Esophagus muscularis mucosa (tissue), 4 donors: ENCODE measurements at regions not wholly inside any gene's neighbourhood (a gene's known extent, or its start where the extent isn't known, plus 50 kb on each side); places are given as distances from the start of the nearest gene placed in this dataset.

Experiments used
- DNase-seq: peaks from one replicate; pipeline ENCODE4 v3.0.0-alpha.2; 2017; ENCODE audit errors: extremely low spot score
- H3K27ac ChIP-seq, 4 donors: fragments of 200-600 bp; sonication (generic); replicated peaks in 1 of 4; 1 replicate in 3 of 4; 2 replicates in 1 of 4; pipeline ENCODE4 v1.5.1; 2016 to 2019; ENCODE audit warnings: mild to moderate bottlenecking in 1 of 4
- H3K27me3 ChIP-seq, 4 donors: fragments of 200-600 bp; sonication (generic); one replicate each; pipeline versions ENCODE4 v1.5.1 to v1.6.0; 2016 to 2019
- H3K36me3 ChIP-seq, 4 donors: fragments of 200-600 bp; sonication (generic); one replicate each; pipeline ENCODE4 v1.5.1; 2016 to 2019
- H3K4me1 ChIP-seq, 4 donors: fragments of 200-600 bp; sonication (generic); one replicate each; pipeline ENCODE4 v1.5.1; 2016 to 2019
- H3K4me3 ChIP-seq, 4 donors: fragments of 200-600 bp; sonication (generic); 1 replicate in 2 of 4; 2 replicates in 2 of 4; pipeline ENCODE4 v1.5.1; 2016 to 2019; ENCODE audit warnings: mild to moderate bottlenecking in 4 of 4, moderate library complexity in 1 of 4
- H3K9me3 ChIP-seq, 4 donors: fragments of 200-600 bp; sonication (generic); 1 replicate in 3 of 4; 2 replicates in 1 of 4; pipeline ENCODE4 v1.5.1; 2016 to 2019
- CTCF ChIP-seq, 3 experiments: fragments of 200-600 bp in 2 of 3; fragments of 450-650 bp in 1 of 3; sonication (generic) in 2 of 3; IDR thresholded peaks; one replicate each; pipeline ENCODE4 v1.5.1; 2017 to 2019; ENCODE audit warnings: antibody characterized with exemption in 3 of 3, mild to moderate bottlenecking in 2 of 3, moderate library complexity in 1 of 3
- EP300 ChIP-seq: sonication (generic); formaldehyde crosslinking; IDR thresholded peaks from one replicate; pipeline ENCODE4 v1.6.1; 2017; ENCODE audit warnings: antibody characterized with exemption
- POLR2A ChIP-seq: fragments of 450-650 bp; IDR thresholded peaks from one replicate; pipeline ENCODE4 v1.6.1; 2017; ENCODE audit warnings: antibody characterized with exemption, moderate library complexity, mild to moderate bottlenecking, low read depth
- POLR2AphosphoS5 ChIP-seq, 2 donors: sonication (generic); formaldehyde crosslinking; IDR thresholded peaks; one replicate each; pipeline ENCODE4 v1.6.1; 2017; ENCODE audit warnings: antibody characterized with exemption in 2 of 2
- WGBS: methylation state at CpG from one replicate; pipeline ENCODE4 v1.1.5; 2018; 5-methylcytosine and 5-hydroxymethylcytosine counted together
- intact Hi-C: fragments of 100-400 bp; cut with DNase I; formaldehyde crosslinking; loops from one replicate; pipeline ENCODE4 v1.15.1; 2023

- no peak for DNase-seq
These were observed 118.5 kb upstream of the VCX2 start for GRCh38 chrX:8289523-8289922.

DNA sequence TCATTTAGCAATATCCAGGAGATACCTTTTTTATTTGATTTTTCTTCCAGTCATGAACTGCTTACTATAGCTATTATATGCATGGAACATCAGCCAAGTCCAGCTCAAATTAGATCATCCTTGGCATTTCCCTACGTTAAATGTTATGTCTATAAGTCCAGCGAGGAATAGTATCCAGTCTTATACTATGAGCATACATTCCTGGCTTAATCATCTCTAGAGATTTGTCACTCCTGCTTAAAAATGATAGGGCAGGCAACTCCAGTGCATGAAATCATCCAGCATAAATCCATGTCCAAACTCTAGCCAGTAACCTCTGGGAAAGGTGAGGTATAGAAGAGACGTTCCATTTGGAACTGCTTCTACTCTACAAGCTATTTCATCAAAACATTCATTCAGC, 126.7 kb upstream of the VCX2 start:
- intact Hi-C loops, result no loop called here
- Histone ChIP-seq H3K4me3 (no peak overlapping the region), H3K9me3 (no peaks in the 10 kb centered on the region), H3K27me3 (no peaks in the 10 kb centered on the region), H3K27ac (no peak overlapping the region), H3K36me3 (no peaks in the 10 kb centered on the region), H3K4me1 (no peaks in the 10 kb centered on the region)
- 52% methylated on average over 3 of the region's 3 CpGs for WGBS
- TF ChIP-seq POLR2A, result no peak
- TF ChIP-seq CTCF (IDR thresholded peaks at IDR 0.05), result no peak
- TF ChIP-seq POLR2AphosphoS5 (IDR thresholded peaks at IDR 0.05), result no peak
- TF ChIP-seq EP300, result no peak
- DNase-seq, result no peak

More at GRCh38 chrX:8289523-8289922, 118.5 kb upstream of the VCX2 start:
- Histone ChIP-seq H3K27me3 (no peaks in the 10 kb centered on the region), H3K4me1 (no peaks in the 10 kb centered on the region), H3K27ac (no peak overlapping the region), H3K36me3 (no peaks in the 10 kb centered on the region), H3K9me3 (no peaks in the 10 kb centered on the region), H3K4me3 (no peak overlapping the region)
- no peak for TF ChIP-seq EP300
- no peak for TF ChIP-seq POLR2AphosphoS5 (IDR thresholded peaks at IDR 0.05)
- no peak for TF ChIP-seq CTCF (IDR thresholded peaks at IDR 0.05)
- TF ChIP-seq POLR2A, result no peak
- 88% methylated on average over 1 of the region's 1 CpG for WGBS
- intact Hi-C loops, result no loop called here

DNA sequence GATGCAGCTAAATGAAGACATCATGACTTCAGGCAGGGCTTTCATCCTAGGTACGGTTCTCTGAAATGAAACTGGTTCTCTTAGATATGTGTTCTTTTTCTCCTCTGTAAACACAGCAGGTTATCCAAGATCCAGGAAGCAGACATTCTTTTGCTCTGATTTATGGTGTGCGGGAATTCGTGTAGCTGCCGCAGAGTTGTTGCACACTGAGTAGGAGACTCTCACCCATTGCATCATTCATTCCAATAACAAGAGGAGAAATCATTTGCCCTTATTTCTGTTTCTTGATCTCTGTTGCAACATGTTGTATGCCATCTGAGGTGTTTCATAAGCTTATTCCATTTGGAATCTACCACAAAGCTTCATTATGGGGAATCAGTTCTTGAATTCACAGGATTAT, 133.6 kb upstream of the VCX2 start:
- intact Hi-C loops, result no loop called here

GRCh38 chrX:8305350-8305749, 134.3 kb upstream of the VCX2 start:
- no peaks in the 10 kb centered on the region for H3K4me1 ChIP-seq
- H3K36me3 ChIP-seq, result no peaks in the 10 kb centered on the region
- no peak overlapping the region for H3K27ac ChIP-seq
- intact Hi-C loops, result no loop called here
- DNase-seq, result no peak
- no peaks in the 10 kb centered on the region for H3K27me3 ChIP-seq
- H3K4me3 ChIP-seq, result no peak overlapping the region
- WGBS, result 84% methylated on average over 9 of the region's 9 CpGs
- TF ChIP-seq CTCF (IDR thresholded peaks at IDR 0.05) (no peak), POLR2A (no peak), EP300 (no peak), POLR2AphosphoS5 (IDR thresholded peaks at IDR 0.05) (no peak)
- H3K9me3 ChIP-seq, result no peaks in the 10 kb centered on the region

More for the DNA sequence above, 133.6 kb upstream of the VCX2 start:
- Histone ChIP-seq H3K27ac (no peak overlapping the region), H3K4me1 (no peaks in the 10 kb centered on the region), H3K36me3 (no peaks in the 10 kb centered on the region), H3K27me3 (no peaks in the 10 kb centered on the region), H3K9me3 (no peaks in the 10 kb centered on the region), H3K4me3 (no peak overlapping the region)
- WGBS, result 85% methylated on average over 4 of the region's 4 CpGs
- TF ChIP-seq EP300 (no peak), POLR2AphosphoS5 (IDR thresholded peaks at IDR 0.05) (no peak), CTCF (IDR thresholded peaks at IDR 0.05) (no peak), POLR2A (no peak)
- no peak for DNase-seq

- no peak for TF ChIP-seq POLR2AphosphoS5 (IDR thresholded peaks at IDR 0.05)
- no peak for TF ChIP-seq POLR2A
- Histone ChIP-seq H3K27ac (no peak overlapping the region), H3K36me3 (no peaks in the 10 kb centered on the region), H3K9me3 (no peaks in the 10 kb centered on the region), H3K27me3 (no peaks in the 10 kb centered on the region), H3K4me1 (no peaks in the 10 kb centered on the region), H3K4me3 (no peak overlapping the region)
- DNase-seq, result no peak
- 78% methylated on average over 2 of the region's 4 CpGs for WGBS
- intact Hi-C loops, result no loop called here
These were observed 135.3 kb upstream of the VCX2 start for GRCh38 chrX:8306291-8306925.
